ENCODE measurements at regions not wholly inside any gene's neighbourhood (a gene's known extent, or its start where the extent isn't known, plus 50 kb on each side); places are given as distances from the start of the nearest gene placed in this dataset.

DNA sequence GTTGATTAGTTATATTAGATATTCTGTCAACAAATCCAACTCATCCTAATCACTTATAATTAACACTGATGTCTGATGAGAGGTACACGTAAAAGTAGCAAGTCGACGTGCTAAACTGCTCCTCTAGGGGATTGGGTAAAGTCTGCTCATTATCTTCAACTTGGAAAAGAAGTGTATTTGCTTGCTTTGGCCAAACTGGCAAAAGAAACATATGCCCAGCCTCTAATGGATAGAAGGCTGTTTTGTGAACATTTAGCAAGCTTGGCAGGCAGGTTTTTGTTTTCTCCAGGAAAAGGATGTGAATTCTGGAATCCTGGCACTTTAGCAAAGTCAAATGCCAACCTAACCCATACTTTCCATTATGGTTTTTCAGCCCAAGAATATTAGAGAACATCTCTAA, 264.8 kb downstream of the TBL1XR1 start:
- DNase-seq = no peak

DNA sequence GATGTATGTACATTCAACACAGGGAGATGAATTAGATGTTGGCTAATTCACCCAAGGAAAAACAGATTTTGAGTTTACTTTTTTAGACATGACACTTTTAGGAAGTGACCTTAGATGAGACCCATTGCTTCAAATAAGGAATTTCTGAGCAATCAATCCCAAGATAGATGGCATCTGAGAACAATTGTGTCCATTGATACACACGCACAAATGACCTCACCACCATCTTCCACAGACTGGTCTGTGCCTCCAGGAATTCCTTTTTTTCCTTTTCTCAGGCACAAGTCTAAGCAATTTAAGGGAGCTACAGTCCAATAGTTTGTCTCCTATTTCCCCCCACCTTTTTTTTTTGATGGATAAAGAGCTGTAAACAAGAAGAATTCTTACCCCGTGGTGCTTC, 265.3 kb downstream of the TBL1XR1 start:
- no peak for DNase-seq

DNA sequence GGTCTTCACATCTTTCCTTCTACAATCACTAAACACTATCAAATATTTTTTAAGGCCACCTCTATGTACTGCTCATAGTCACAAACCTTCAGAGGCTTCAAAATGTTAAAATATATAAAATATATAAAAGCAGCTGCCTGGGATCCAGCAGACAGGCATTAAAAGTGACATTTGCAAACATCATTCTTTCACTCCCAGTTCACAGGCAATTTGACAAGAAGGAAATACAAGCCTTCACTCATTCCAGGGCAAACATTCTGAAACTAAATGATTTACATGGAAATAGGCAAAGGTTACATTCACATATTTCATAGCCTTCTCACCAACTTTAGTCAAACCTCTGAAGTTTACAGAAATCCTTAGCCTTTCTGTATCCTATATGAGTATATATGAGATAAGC, 266.3 kb downstream of the TBL1XR1 start:
- no peak for DNase-seq

DNA sequence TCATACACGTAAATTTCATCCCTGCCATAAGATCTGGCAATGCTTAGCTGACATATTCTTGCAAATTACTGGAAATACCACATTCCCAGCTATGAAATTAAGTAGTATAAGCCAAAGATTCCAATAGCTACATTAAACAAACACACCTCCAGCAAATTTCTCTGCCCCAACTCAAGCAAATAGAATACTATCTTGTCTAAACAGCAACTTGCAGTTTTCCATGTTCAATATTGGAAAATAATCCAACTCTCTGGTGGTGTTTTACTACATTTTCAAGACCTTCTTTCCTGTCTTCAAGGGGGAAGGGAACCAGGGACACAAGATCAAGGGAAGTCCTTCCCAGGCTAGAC, 268.7 kb downstream of the TBL1XR1 start:
- no peak for DNase-seq

DNA sequence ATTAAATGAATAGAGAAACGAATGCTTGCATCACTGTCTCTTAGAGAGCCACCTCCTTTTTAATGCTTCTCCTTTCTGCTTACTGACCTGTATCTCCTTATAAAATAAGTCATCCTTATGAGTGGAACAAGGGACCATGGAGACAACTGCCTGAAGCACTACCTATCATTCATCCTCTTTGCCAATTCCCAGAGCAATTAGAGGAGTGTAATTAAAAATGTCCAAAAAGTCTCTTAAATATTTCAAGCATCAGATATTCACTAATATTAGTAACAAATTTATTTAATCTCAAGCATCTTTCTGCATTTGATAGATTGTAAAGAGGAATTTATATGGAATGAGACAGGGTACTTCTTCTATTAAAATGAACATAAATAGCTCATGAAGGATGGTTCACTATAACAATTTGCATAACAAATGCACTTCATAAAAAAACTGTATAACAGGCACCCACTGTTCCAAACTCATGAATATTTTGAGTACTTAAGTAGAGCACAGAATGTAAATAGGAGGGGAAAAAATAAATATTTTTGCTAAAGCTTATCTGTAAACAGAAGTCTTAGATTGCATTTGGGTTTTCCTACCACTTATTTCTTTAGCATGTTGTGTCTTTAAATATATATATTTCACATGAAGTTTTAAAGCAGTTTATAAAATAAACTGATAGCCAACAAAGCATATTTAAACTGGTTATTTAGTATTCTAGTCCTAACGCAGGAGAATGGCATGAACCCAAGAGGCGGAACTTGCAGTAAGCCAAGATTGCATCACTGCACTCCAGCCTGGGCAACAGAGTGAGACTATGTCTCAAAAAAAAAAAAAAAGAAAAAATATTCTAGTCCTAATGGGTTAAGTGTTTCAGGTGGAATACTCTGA, 269.3 kb downstream of the TBL1XR1 start:
- no peak for DNase-seq

DNA sequence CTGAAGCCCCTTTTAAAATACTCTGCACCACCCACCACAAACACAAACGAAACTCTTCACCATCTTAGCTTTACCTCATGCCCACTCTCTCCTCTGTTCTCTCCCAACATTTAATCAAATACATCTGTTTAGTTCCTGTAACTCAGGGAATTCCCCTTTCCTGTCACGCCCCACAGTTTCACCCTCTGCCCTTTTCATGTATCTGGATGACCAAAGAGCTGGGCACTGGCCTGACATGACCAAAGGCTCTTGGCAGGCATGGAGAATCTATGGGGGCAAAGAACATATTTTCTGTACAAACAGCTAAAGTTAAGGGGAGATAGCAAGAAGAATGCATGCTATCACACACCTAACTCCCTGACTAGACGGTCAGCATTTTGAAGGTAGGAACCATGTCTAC, 270.0 kb downstream of the TBL1XR1 start:
- no peak for DNase-seq

DNA sequence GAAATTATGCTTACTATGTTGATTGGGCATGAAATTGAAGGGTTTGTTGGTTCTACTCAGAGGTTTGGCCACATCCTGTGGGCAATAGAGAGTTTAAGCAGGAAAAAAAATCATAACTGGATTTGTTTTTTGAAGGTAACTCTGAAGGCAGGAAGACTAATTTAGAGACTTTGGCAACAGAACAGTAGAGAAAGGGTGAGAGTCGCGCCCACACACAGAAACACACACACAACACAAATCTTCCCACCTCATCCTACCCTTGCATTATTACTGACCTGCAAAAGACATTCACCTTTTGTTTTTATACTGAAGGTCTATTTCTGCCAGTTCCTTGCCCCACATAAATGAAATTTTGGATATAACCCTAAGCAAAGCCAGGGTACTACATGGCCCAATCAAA, 270.6 kb downstream of the TBL1XR1 start:
- DNase-seq = no peak

DNA sequence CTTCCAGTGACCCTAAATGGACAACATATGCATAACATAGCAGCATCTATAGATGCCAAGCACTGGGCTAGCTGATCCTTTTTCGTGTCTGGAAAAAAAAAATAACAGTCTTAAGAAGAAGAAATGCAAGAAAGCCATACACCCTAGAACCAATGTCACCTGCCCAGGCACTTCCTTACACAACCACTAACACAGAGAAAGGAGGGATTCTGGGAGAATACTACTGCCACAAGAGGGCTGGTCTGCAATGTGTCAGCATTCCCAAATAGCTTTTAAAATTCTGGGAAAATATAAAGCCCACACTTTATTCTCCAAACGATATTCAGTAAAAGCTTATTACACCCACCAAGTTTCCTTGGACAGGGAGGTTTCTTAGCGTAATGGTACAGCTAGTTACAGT, 271.2 kb downstream of the TBL1XR1 start:
- no peak for DNase-seq

DNA sequence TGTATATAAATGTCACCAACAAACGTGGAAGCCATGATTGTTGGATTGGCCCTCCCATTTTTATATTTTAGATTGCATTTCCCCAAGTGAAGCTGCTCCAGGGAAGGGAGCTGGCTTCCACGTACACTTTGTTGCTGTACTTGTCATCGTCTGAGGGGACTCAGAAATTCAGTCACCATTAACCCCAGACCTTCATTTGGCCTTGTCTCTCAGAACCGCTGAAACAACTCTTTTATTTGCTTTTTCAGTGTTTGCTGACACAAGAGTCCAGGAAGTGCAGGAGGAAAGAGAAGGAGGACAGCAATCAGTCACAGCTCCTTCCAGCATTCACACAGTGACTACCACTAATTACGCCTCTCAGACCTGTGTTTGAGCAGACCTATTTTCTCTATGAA, 276.5 kb downstream of the TBL1XR1 start:
- no peak for DNase-seq

DNA sequence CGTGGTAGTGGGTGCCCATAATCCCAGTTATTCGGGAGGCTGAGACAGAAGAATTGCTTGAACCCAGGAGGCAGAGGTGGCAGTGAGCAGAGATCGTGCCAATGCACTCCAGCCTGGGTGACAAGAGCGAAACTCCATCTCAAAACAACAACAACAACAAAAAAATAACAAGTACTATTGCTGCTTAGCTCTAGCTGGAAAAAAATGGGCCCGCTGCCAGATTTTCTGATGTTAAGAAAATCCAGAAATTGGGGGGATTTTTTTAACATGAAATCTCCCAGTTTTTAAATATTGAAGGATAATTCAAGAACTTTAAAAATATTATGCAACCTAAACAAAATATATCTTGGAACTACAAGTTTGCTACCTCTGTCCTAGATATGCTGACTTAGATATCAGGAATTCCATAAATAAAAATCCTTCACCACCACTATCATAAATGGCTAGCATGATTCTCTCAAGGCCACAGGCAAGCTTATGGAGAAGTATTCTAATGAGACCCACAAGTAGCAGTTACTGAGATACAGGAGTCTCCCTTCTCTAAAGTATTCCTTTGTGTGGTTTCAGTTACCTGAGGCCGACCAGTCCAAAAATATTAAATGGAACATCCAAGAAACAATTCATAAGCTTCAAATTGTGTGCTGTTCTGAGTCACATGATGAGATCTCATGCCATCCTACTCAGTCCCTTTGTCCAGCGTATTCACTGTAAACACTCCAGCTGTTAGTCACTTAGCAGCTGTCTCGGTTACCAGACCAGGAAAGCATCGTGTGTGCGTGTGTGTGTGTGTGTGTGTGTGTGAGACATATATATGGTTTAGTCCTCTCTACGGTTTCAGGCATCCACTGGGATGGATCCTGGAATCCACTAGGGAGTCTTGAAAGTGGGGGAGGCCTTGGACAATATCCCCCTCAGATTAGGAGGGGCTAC, 277.2 kb downstream of the TBL1XR1 start:
- no peak for DNase-seq

DNA sequence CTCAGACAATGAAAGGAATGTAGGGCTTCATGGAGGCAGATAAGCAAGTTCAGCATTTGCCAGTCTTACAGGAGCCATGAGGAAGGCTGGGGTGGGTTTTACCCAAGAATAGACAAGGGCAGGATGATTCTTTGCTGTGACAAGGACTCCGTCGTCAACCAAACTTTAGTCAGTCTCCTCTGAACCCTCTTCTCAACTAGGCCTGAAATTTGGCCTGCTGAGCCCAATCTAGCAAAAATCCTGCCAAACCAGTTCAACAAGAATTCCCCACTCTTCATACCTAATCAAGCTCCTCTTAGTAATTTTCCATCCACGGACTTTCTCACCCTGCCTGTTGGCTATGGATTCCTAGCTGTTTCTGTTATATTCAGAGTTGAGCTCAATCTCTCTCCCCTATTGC, 280.5 kb downstream of the TBL1XR1 start:
- no peak for DNase-seq

DNA sequence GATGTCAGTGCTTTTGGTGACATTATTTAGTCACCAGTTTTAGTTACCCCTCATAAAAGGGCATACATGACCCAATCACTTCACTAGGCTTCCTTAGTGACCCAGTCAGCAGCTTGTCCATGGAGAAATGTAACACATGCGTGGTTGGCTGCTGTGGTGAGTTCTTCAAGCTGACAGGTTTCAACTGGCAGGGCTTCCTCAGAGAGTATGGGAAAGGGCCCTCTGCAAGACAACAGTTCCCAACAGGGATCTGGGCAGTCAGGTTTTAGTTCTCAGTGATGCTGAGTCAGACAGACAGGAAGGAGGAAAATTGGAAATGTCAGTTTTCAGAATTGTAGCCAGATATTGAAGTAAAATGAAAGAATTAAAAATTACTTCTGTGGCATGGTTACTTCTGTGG, 282.5 kb downstream of the TBL1XR1 start:
- DNase-seq = no peak

DNA sequence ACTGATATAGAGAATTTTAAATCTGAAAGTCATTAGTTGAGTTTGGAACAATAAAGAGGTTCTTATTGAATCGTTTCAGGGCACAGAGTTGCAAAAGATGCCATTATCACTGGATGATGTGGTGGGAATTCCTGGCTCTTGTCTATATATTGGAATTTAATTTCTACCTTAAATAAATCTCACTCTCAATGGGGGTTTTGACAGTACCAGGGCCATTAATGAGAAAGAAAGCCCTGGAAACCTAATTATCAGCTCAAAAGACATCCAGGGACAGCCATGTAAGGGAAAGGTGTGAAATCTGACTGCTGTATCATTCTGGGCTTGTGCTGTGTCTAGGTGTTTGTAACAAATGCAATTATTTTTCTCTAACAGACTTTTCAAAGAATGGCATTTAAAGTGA, 285.7 kb downstream of the TBL1XR1 start:
- DNase-seq = no peak

DNA sequence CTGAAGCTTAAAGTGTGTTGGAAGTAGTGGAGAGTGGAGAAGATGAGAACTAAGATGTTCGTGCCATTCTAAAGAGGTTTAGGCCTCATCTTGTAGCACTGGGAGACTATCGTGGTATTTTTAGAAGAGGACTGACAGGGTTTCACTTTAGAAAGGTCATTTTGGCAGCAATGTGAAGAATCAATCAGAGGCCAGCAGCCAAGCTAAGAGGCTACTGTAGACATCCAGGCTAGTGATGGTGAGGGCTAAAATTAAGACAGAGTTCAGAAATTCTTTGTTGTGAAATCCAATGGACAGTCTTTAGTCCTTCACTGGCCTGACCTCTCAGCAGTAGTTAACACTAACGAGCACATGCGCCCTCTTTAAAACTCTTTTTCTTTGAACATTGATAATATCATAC, 288.2 kb downstream of the TBL1XR1 start:
- DNase-seq = no peak

DNA sequence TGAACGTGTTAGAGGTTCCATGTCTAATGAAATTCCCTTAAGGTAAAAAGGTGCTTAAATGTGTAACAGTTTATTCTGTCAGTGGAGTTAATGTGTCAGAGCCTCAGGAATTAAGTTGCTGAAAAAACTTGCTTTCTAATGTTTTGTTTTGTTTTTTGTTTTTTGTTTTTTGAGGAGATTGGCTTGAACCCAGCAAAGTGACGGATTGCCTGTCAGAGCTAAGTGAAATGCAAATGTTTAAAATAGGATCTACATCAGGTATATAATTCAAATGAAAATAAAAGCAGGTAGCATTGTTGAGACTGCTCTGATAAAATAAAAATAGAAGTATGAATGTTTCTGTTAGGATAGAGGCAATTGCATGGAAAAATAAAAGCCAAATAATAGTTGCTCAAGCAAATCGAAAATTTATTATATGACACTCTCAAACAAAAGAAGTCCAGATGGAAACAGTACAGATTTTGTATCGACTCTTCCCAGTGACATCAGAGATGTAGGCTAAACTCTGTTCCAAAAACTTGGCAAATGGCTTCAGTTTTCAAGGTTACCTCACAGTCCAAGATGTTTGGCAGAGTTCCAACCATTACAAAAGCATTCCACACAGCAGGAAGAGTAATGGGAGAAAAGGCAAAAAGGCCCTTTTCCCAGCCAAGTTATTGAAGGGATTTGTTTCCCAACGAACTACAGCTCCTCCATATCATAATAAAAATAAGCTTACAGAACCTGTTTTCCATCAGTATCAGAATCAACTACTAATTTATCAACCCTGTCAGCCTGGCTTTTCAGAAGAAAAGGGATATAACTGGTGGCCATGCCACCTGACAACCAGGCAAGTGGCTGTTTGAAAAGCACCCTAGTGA, 291.0 kb downstream of the TBL1XR1 start:
- no peak for DNase-seq

DNA sequence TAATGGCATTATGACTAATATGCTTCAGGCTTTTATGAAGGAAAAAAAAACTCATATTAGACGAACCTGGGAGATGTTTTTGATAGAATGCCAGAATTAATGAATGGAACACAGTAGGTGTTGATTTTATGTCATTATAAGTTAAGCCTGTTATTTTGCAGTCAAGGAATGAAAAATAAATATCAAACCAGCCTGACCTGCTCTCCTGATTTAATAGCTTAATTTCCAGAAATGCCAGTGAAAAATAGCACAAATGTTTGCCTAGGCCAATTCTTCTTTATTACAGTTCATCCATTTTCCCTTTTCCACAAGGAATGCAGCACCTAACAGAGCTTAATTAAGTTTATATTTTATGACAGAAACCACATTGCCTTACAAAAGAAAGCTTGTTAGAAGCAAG, 292.0 kb downstream of the TBL1XR1 start:
- DNase-seq = no peak

DNA sequence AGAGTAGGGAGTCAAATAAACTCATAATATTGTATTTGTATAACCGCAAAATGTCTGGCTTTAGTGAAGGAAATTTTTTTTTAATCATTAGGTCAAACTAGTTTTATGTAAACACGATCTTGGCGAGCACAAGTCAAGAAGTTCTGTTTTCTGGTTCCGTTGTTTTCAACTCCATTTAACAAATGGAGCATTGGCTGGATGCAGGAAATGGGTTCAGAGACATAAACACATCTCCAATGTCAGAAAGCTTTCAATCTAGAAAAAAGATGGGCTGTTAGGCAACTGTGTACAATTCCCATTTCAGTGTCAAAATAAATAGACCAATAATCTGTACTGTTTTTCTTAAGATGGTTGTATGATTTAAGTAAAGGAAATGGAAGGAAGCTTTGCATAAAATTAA, 292.8 kb downstream of the TBL1XR1 start:
- no peak for DNase-seq

DNA sequence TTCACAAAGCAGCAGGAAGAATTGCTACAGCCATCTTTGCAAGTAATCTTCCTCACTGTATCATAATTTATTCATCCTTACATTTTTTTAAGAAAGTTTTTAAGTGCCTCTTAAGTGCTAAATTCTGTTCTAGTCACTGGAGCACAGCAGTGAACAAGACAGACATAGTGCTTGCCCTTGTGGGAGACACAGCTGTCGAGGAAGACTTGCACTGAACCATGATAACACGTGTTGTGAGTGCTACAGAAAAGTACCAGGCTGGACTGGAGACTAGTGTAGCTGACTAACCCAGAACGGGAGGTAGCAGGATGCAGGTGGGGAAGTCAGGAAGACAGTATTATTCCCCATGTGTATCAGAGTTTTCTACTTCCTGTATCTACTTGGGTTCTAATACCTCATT, 300.6 kb downstream of the TBL1XR1 start:
- DNase-seq = no peak

DNA sequence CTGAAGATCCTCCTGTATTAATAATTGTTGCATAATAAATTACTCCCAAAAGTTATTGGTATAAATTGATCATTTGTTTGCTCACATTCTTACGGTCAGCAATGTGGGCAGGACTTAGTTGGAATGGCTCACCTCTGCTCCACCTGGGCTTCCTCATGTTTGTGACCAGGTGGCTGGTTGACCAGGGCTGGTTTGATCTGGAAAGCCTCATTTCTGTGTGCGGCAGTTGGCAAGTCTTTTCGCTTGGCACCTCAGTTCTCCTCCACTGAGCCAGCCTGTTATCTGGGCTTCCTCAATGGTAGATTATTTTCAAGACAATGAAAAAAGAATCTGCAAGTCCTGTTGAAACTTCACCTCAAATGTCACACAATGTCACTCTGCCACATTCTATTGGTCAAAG, 301.1 kb downstream of the TBL1XR1 start:
- DNase-seq = no peak

DNA sequence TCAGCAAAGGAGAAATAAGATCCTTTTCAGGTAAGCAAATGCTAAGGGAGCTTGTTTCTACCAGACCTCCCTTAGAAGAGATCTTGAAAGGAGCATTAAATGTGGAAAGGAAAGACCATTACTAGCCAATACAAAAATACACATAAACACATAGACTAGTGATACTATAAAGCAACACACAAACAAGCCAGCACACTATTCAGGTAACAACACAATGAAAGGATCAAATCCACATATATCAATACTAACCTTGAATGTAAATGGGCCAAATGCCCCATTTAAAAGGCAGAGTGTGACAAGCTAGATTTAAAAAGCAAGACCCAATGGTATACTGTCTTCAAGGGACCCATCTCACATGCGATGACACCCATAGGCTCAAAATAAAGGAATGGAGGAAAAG, 317.6 kb downstream of the TBL1XR1 start:
- DNase-seq = no peak

DNA sequence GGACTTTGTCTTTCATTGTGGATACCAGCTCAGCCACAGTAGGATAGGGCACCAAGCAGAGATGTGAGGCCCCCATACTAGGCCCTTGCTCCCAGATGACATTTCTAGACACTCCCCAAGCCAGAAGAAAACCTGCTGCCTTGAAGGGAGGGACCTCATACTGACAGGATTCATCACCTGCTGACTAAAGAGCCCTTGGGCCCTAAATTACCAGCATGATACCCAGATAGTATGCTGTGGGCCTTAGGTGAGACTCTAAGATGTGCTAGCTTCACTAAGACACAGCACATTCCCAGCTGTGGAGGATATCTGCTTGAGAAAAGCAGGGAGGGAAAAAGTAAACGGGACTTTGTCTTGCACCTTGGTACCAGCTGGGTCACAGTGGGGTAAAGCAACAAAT, 324.0 kb downstream of the TBL1XR1 start:
- no peak for DNase-seq

DNA sequence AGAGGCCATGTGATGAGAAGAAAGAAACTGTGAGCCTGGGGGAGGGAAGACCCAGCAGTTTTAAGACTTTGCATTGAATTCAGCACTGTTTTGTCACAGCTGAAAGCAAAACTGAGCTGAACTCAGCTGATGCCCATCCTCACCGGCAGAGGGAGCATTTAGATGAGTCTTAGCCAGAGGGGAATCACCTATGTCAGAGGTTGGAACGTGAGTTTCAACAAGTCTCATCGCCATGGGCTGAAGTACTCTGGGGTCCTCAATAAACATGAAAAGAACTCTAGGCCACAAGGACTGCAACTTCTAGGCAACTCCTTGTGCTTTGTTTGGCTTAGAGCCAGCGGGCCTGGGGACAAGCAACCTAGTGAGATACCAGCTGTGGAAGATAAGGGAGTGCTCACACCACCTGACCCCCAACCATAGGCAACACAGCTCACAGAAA, 324.5 kb downstream of the TBL1XR1 start:
- no peak for DNase-seq

DNA sequence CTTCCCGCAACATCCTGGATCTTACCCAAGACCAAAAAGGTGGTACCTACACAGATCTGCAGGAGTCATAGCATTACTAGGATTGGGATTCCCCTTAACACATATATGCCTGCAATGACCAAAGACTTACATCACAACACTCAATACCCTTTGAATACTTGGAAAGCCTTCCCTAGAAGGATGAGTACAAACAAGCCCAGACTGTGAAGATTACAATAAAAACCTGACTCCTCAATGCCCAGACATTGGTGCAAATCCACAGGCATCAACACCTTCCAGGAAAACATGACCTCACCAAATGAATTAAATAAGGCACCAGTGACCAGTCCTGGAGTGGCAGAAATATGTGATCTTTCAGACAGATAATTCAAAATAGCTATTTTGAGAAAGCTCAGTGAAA, 326.8 kb downstream of the TBL1XR1 start:
- no peak for DNase-seq
